NCI-H2171 (cell line): ENCODE measurements at regions not wholly inside any gene's neighbourhood (a gene's known extent, or its start where the extent isn't known, plus 50 kb on each side); places are given as distances from the start of the nearest gene placed in this dataset.
"Not testable (repeated sequence)": the region's sequence is repeated elsewhere in the genome, so short reads cannot be mapped to it uniquely, and the experiment has no call there.

Source experiments
- DNase-seq: peaks from one replicate; lab custom pipeline; 2025; lab: John Stamatoyannopoulos, UW

DNA sequence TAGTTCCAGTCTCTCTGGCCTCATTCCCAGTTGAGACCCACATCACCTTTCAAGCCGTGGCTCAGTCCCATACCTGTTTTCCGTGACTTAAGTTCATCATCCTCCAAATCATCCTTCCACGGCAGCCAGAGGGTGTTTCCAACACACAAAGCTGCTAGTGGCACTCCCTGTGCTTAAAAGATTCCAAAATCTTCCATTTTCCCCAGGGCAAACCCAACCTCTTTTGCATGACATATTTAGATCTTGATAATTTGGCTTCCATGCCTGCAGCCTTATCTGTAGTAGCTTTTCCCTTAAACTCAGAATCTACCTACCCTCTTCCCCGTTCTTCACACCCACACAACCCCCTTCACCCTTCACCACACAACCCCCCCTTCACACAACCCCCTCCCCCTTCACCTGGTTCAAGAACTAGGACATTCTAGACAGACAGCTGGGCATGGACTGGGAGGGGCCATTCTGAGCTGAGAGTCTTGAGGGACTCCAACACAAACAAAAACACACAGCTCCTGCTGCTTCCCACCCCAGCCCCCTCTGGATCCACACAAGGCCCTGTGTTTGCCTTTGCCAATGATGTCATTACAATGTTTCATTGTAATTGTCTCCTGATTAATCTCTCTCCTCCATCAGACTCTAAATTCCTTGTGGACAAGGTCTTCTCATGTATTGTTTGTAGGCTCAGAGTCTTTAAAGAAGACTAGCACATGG is 268.2 kb downstream of the SH3GL2 start:
- no peak for DNase-seq

DNA sequence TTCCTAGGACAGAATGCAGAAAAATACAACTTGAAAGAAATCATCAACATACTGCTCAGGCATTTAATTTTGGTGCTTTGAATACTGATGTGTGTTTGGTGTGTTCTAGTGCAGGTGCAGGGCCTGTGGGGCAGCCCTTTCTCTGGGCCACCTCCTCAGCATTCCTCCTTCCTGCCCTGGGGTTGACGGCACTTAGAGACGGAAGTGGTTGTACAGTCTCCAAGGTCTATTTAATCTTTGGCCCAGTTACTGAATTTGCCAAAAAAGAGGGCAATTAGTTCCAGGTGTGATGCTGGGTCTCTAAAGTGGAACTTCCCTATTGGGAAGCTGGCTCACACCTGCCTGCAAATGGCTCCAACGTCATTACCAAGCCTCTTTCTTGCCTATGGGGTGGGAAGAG is 269.0 kb downstream of the SH3GL2 start:
- no peak for DNase-seq

DNA sequence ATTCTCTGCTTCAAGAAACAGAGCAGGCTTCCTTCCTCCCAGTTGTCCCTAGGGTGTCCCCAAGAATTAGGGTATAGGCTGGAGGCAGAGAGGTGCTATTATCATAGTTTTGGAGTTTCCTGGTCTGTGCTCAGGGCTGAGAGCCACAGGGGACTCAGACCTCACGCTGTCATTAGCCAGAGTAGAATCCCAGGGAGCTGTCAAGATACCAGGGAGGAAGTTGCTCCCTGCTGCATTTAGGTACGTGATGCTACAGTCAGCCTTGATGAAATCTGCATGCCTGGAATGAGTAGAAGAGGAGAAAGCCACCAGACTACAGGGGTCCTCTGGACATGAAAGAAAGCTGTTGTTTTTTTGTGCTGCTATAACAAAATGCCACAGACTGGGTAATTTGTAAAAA is 273.2 kb downstream of the SH3GL2 start:
- no peak for DNase-seq

DNA sequence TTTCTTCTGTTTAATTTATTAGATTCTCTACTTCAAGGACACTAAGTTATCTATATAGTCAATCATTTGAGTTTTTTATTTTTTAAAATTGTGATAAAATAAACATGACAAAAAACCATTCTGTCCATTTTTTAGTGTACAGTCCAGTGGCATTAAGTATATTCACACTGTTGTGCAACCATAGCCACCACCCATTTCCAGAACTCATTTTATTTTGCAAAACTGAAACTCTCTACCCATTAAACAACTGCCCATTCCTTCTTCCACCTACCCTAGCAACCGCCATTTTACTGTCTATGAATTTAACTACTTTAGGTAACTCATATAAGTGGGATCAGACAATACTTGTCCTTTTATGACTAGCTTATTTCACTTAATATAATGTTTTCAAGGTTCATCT is 275.6 kb downstream of the SH3GL2 start:
- no peak for DNase-seq

DNA sequence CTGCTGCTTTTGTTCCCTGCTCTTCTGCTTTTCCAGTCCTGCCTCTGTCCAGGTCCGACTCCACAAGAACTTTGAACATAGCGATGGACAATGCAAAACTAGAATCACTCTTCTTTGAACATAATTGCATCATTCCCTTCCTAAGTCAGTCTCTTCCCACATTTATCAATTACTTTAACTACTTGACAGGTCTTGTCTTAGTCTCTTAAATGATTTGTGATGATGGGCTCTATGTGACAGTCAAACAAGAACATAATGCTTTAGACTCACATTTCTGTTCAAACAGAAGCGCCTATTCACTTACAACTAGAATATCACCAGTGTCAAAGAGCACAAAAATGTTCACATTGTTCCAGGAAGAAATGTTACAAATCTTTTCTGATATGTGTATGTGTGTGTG is 278.1 kb downstream of the SH3GL2 start:
- no peak for DNase-seq

- no peak for DNase-seq
These were observed 280.4 kb downstream of the SH3GL2 start for GRCh38 chr9:17859228-17859627.

- DNase-seq: no peak
These were observed 281.1 kb downstream of the SH3GL2 start for GRCh38 chr9:17859987-17860386.

- no peak for DNase-seq
These were observed 283.2 kb downstream of the SH3GL2 start for GRCh38 chr9:17862101-17862500.

DNA sequence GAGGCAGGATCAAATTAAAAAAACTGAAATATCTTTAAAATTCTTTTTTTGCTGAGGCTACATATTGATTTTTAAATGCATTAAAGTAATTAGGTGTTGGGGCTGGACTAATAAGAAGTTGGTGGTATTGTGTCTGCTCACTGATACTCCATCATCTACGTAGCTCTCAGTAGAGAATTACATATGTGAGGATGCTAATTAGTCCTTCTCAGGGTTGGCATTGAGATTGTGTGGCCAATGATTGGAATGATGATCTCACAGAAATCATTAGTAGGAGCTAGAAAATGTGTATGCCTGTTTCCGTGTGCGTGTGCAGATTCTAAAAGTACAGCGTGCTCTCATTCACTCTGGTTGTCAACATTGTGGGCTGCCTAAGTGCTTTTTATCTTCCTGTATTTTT is 283.8 kb downstream of the SH3GL2 start:
- no peak for DNase-seq

DNA sequence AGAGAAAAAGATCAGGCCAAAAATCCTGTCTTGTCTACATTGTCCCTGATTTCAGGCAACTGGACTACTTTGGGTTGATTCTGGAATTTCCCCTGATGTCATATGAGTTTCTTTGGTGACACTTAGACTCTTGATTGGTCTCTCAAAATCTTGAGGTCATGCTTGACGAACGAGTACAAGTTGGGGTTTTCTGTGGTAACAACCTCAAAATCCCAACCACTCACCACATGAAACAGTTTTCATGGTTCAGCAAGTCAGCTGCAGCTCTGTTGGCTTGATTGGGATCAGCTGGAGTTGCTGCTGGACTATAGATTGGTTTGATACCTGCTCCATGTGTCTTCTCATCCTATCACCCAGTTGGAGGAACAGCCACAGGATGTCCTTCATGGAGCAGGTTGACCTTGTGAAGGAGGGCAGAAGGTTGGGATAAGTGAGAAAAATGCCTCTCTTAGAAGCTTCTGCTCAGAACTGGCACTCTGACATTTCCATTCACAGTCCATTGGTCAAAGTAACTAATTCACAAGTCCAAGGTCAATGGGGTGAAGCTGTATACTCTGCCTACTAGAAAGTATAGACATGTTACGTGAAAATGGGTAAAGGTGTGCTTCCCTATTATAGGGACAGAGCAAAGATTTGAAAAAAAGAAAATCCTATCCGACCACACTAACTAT is 284.5 kb downstream of the SH3GL2 start:
- no peak for DNase-seq

DNA sequence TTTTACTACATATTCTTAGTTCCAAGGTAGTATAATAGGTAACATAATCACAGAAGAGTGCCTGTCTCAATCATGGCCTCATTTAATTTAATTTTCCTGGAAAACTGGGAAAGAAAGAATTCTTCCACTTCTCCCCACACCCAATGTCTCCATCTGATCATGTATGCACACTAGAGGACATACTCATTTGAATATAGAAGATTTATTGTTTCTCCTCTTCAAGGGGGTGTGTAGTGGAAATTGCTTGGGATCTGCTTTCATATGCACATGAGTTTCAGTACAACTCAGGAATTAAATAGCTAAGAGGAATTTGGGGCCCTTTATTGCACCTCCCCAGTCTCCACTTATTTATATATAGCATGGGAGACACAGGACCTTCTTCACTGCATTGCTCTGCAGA is 285.1 kb downstream of the SH3GL2 start:
- no peak for DNase-seq

GRCh38 chr9:17864951-17865350 is 286.1 kb downstream of the SH3GL2 start:
- DNase-seq: no peak

GRCh38 chr9:17865881-17866280 is 287.0 kb downstream of the SH3GL2 start:
- DNase-seq: no peak

DNA sequence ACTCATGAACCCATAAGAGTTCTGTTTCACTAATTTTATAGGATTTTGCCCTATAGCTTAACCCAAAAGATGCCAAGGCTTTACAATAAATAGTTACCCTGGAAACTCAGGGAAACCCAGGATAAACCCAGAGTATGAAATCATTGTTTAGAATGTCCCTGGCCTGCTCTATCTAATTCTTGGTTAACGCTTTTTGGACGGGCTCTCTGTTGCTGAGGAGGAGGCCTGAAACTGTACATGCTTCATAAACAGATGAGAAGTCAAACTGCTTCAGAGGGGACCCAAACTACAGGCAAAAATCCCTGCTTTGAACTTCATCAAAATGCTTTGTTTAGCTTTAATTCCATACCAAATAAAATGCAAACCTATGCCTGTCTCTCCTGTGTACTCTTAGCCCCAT is 291.9 kb downstream of the SH3GL2 start:
- no peak for DNase-seq

DNA sequence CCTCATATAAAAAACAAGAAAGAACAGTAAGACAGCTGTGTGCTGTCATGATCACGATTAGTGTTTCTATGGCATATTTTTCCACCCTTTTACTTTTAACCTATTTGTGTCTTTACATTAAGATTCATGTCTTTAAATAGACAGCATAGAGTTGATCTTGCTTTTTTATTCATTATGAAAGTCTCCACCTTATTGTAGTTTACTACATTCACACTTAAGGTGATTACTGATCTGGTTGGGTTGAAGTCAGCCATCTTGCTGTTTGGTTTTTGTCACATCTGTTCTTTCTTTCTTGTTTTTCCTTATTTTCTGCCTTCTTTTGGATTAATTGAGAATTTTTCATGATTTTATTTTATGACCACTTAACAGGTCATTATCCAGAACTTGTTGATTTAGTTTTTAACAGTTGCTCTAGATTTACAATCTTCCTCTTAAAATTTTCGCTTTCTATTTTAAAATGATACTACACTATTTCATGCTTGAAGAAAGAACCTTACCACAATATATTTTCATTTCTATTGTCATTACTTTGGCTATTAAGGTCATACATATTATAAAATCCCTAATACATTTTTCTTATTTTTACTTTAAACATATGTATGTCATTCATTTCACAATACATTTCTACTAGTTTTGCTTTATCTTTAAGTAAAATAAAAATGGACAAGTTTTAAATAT is 292.5 kb downstream of the SH3GL2 start:
- DNase-seq: no peak

DNA sequence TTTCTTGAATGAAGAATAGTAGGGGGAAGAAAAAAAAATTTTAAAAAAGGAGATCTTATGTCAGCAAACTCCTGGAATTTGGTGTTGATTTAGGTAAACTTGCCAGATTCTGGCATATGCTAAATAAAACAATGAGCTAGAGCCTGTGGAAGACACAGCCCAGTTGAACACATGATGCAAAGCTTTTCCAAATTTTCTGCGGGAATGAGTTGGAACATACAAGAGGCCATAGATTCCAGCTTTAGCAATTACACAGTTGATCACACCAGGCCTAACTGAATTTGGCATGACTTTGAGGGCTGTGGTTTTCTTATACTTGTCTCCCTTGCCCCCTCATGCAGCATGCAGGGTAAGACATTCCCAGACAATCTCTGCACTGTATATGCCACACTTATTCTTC is 297.0 kb downstream of the SH3GL2 start:
- DNase-seq: no peak

GRCh38 chr9:17876687-17877086 is 297.8 kb downstream of the SH3GL2 start:
- DNase-seq: no peak

- no peak for DNase-seq
These were observed 300.0 kb downstream of the SH3GL2 start for GRCh38 chr9:17878810-17879370.

- no peak for DNase-seq
These were observed 302.5 kb downstream of the SH3GL2 start for GRCh38 chr9:17881371-17881770.

DNA sequence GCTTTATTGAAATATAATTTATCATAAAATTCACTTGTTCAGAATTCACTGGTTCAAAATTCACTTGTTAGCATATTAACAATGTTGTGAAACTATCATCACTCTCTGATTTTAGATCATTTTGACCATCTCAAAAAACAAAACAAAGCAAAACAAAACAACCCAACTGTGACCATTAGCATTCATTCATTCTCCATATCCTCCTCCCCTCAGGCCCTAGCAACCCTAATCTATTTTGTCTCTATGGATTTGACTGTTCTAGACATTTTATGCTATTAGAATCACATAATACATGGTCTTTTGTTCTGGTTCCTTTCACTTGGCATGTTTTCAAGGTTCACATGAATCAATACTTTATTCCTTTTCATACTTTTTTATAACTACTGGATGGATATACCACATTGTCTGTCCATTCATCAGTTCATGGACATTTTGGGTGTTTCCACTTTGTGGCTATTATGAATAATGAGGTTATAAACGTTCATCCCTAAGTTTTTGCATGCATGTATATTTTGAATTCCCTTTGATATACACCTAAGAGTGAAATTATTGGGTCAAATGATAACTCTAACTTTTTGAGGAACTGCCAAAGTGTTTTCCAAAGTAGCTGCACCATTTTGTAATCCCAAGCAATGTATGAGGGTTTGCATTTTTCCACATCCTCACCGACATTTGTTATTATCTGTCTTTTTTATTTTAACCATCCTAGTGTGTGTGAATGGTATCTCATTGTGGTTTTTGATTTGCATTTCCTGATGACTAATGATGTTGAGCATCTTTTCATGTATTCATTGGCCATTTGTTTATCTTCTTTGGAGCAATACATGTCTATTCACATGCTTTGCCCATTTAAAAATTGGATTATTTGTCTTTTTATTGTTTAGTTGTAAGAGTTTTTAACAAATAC is 304.1 kb downstream of the SH3GL2 start:
- no peak for DNase-seq

- DNase-seq: no peak
These were observed 309.2 kb downstream of the SH3GL2 start for GRCh38 chr9:17888066-17888465.

- not testable (repeated sequence) for DNase-seq
These were observed 310.1 kb downstream of the SH3GL2 start for GRCh38 chr9:17888964-17889363.
